Loucy (cell line): ENCODE measurements at regions not wholly inside any gene's neighbourhood (a gene's known extent, or its start where the extent isn't known, plus 50 kb on each side); places are given as distances from the start of the nearest gene placed in this dataset.

ENCODE experiments used
- CTCF ChIP-seq: fragments of 200-600 bp; sonication (generic); conservative IDR thresholded peaks from 2 replicates; pipeline ENCODE4 v1.5.1; 2014; ENCODE audit warnings: mild to moderate bottlenecking, antibody characterized with exemption, low read length
- EZH2phosphoT487 ChIP-seq: fragments of 200-600 bp; IDR thresholded peaks from 2 replicates; pipeline ENCODE4 v1.6.1; 2018; ENCODE audit warnings: antibody characterized with exemption, mild to moderate bottlenecking, moderate library complexity, borderline replicate concordance

- TF ChIP-seq EZH2phosphoT487 (no peak), CTCF (no peak)
Observed at GRCh38 chr4:134260126-134260525, 58.5 kb upstream of the PABPC4L start.
